A549 (cell line): ENCODE measurements at regions not wholly inside any gene's neighbourhood (a gene's known extent, or its start where the extent isn't known, plus 50 kb on each side); places are given as distances from the start of the nearest gene placed in this dataset.

Source experiments
- ATAC-seq, 2 experiments: fragments of 200-7000 bp in 1 of 2; fragments of >200 bp in 1 of 2; cut with Nextera tagmentation in 1 of 2; cut with Tn5 transposase in 1 of 2; 3 replicates each; pipeline versions ENCODE4 v1.8.0 to v1.9.1; 2018 to 2020; ENCODE audit warnings: mild to moderate bottlenecking in 1 of 2, moderate library complexity in 1 of 2
- CTCF ChIA-PET: fragments of 300-600 bp; sonication (Branson Sonifier 250); formaldehyde crosslinking; extraction: SDS; loops from one replicate; lab custom pipeline; 2021; ENCODE audit warnings: antibody characterized with exemption, inconsistent platforms; lab: Yijun Ruan, JAX
- POLR2A ChIA-PET: fragments of 350-600 bp; formaldehyde crosslinking; extraction: SDS; loops from one replicate; lab custom pipeline; 2021; ENCODE audit warnings: antibody characterized with exemption, inconsistent platforms; lab: Yijun Ruan, JAX
- DNase-seq, 2 experiments: peaks; one replicate each; pipeline versions ENCODE4 v3.0.0 to v3.0.0-alpha.2; 2011 to 2016; ENCODE audit warnings: low read depth in 1 of 2, low spot score in 1 of 2
- FAIRE-seq: peaks from 2 replicates; lab custom pipeline; 2011; peaks lifted over from hg19 to GRCh38; lab: Jason Lieb, UNC
- H3K27ac ChIP-seq, 2 experiments: fragments of >200 bp; sonication (Bioruptor Twin); formaldehyde crosslinking; 3 replicates each; pipeline ENCODE4 v1.5.1; 2016 to 2017
- H3K4me1 ChIP-seq: fragments of >200 bp; sonication (Bioruptor Twin); formaldehyde crosslinking; 3 replicates; pipeline ENCODE4 v1.6.1; 2016
- H3K4me2 ChIP-seq: fragments of >200 bp; sonication (Bioruptor Twin); formaldehyde crosslinking; 3 replicates; pipeline ENCODE4 v1.6.1; 2016
- H3K4me3 ChIP-seq: fragments of >200 bp; sonication (Bioruptor Twin); formaldehyde crosslinking; 3 replicates; pipeline ENCODE4 v1.5.1; 2016
- H3K9me3 ChIP-seq: fragments of >200 bp; sonication (Bioruptor Twin); formaldehyde crosslinking; 3 replicates; pipeline ENCODE4 v1.6.1; 2016
- ATOH8 ChIP-seq: fragments of 250-450 bp; sonication (Bioruptor Pico); IDR thresholded peaks from 2 replicates; pipeline ENCODE4 v1.5.0; 2020; ENCODE audit warnings: low read depth, mild to moderate bottlenecking, moderate library complexity
- CEBPB ChIP-seq, 2 experiments: fragments of >200 bp in 1 of 2; sonication (Bioruptor Twin) in 1 of 2; formaldehyde crosslinking in 1 of 2; IDR thresholded peaks; 2 replicates each; pipeline ENCODE4 v1.6.1; 2012 to 2016
- CHD2 ChIP-seq: fragments of 150-350 bp; IDR thresholded peaks from 2 replicates; pipeline ENCODE4 v1.6.1; 2014; ENCODE audit warnings: low read length; ENCODE audit not compliant: partially characterized antibody
- CHD4 ChIP-seq: fragments of 200-600 bp; sonication (generic); IDR thresholded peaks from 2 replicates; pipeline ENCODE4 v1.6.1; 2016; ENCODE audit warnings: antibody characterized with exemption, mild to moderate bottlenecking, borderline replicate concordance
- CTCF ChIP-seq: fragments of >200 bp; sonication (Bioruptor Twin); formaldehyde crosslinking; IDR thresholded peaks from 3 replicates; pipeline ENCODE4 v1.5.1; 2016
- E2F6 ChIP-seq: IDR thresholded peaks from 2 replicates; pipeline ENCODE4 v1.6.1; 2012; ENCODE audit warnings: low read depth, borderline replicate concordance
- FOSB ChIP-seq: fragments of 250-450 bp; sonication (Bioruptor Pico); IDR thresholded peaks from 2 replicates; pipeline ENCODE4 v1.5.0; 2020; ENCODE audit warnings: mild to moderate bottlenecking, moderate library complexity
- FOSL2 ChIP-seq, 2 experiments: fragments of 450-650 bp in 1 of 2; fragments of >200 bp in 1 of 2; sonication (Bioruptor Twin) in 1 of 2; formaldehyde crosslinking; IDR thresholded peaks; 2 replicates each; pipeline versions ENCODE4 v1.5.0 to v1.6.1; 2016 to 2020; ENCODE audit warnings: mild to moderate bottlenecking in 1 of 2, moderate library complexity in 1 of 2
- FOXS1 ChIP-seq: fragments of 250-450 bp; sonication (Bioruptor Pico); IDR thresholded peaks from 2 replicates; pipeline ENCODE4 v1.5.0; 2020; ENCODE audit warnings: mild to moderate bottlenecking, moderate library complexity
- HEYL ChIP-seq: fragments of 250-450 bp; sonication (Bioruptor Pico); IDR thresholded peaks from 2 replicates; pipeline ENCODE4 v1.8.0; 2021; ENCODE audit warnings: mild to moderate bottlenecking, moderate library complexity
- HOXA7 ChIP-seq: fragments of 250-450 bp; sonication (Bioruptor Pico); IDR thresholded peaks from 2 replicates; pipeline ENCODE4 v1.5.0; 2020; ENCODE audit warnings: mild to moderate bottlenecking, moderate library complexity
- HOXB13 ChIP-seq: fragments of 250-450 bp; sonication (Bioruptor Pico); IDR thresholded peaks from 2 replicates; pipeline ENCODE4 v1.5.0; 2020; ENCODE audit warnings: low read depth, mild to moderate bottlenecking, moderate library complexity
- JUN ChIP-seq, 2 experiments: fragments of >200 bp; sonication (Bioruptor Twin); formaldehyde crosslinking; IDR thresholded peaks; 2 replicates in 1 of 2; 3 replicates in 1 of 2; pipeline ENCODE4 v1.6.1; 2016 to 2017
- KDM5A ChIP-seq: fragments of 200-600 bp; sonication (generic); IDR thresholded peaks from 2 replicates; pipeline ENCODE4 v1.6.1; 2016; ENCODE audit warnings: antibody characterized with exemption, mild to moderate bottlenecking
- MAFK ChIP-seq: fragments of 450-650 bp; IDR thresholded peaks from 2 replicates; pipeline ENCODE4 v1.6.1; 2014; ENCODE audit not compliant: partially characterized antibody
- RCOR1 ChIP-seq: fragments of 150-350 bp; IDR thresholded peaks from 2 replicates; pipeline ENCODE4 v1.6.1; 2014; ENCODE audit warnings: antibody characterized with exemption, low read length, low read depth
- REST ChIP-seq: fragments of 200-600 bp; sonication (generic); IDR thresholded peaks from 2 replicates; pipeline ENCODE4 v1.6.1; 2016; ENCODE audit warnings: antibody characterized with exemption, mild to moderate bottlenecking, moderate library complexity
- ZC3H11A ChIP-seq: fragments of 450-650 bp; IDR thresholded peaks from 2 replicates; pipeline ENCODE4 v1.6.1; 2014; ENCODE audit warnings: antibody characterized with exemption, mild to moderate bottlenecking
- ZFP36 ChIP-seq: fragments of 450-650 bp; IDR thresholded peaks from 2 replicates; pipeline ENCODE4 v1.6.1; 2014; ENCODE audit warnings: borderline replicate concordance; ENCODE audit not compliant: partially characterized antibody
- ZSCAN20 ChIP-seq: fragments of 250-450 bp; sonication (Bioruptor Pico); IDR thresholded peaks from 2 replicates; pipeline ENCODE4 v1.8.0; 2022; ENCODE audit warnings: mild to moderate bottlenecking, moderate library complexity
- WGBS: methylation state at CpG from one replicate; pipeline ENCODE4 v1.1.6; 2017; ENCODE audit errors: missing lambda C conversion rate; 5-methylcytosine and 5-hydroxymethylcytosine counted together

GRCh38 chr2:77995161-77995560 lies 473.0 kb upstream of the LRRTM4 start:
- POLR2A ChIA-PET, result no interaction called here
- Histone ChIP-seq H3K27ac (no peak overlapping the region), H3K4me3 (no peak overlapping the region), H3K4me1 (no peaks in the 10 kb centered on the region), H3K9me3 (no peaks in the 10 kb centered on the region), H3K4me2 (no peak overlapping the region)
- TF ChIP-seq ATOH8 (CRISPR knock-in tag), result no peak
- no peak for TF ChIP-seq HEYL (CRISPR knock-in tag)
- no peak for TF ChIP-seq E2F6
- no peak for DNase-seq
- FAIRE-seq, result no peak
- ATAC-seq, result no peak
- CTCF ChIA-PET, result no interaction called here

GRCh38 chr2:77999376-77999775 lies 477.2 kb upstream of the LRRTM4 start:
- TF ChIP-seq MAFK (peak; percentile 37), REST (no peak)
- no peak overlapping the region for H3K4me2 ChIP-seq
- 0% methylated on average over 1 of the region's 1 CpG for WGBS
- H3K4me1 ChIP-seq, result no peaks in the 10 kb centered on the region
- FAIRE-seq (no peak), DNase-seq (no peak), ATAC-seq (no peak)
- ChIA-PET CTCF (no interaction called here), POLR2A (no interaction called here)
- peaks cover 8% of the 10 kb centered on the region; the same call in 2 of the 3 replicates for H3K9me3 ChIP-seq
- H3K4me3 ChIP-seq, result no peak overlapping the region
- H3K27ac ChIP-seq, result no peak overlapping the region

- FAIRE-seq (no peak), ATAC-seq (no peak), DNase-seq (no peak)
- no peak overlapping the region for H3K27ac ChIP-seq
- ChIA-PET CTCF (no interaction called here), POLR2A (no interaction called here)
- no peaks in the 10 kb centered on the region for H3K4me1 ChIP-seq
- peaks cover 17% of the 10 kb centered on the region for H3K9me3 ChIP-seq
- no peak overlapping the region for H3K4me2 ChIP-seq
- H3K4me3 ChIP-seq, result no peak overlapping the region
- TF ChIP-seq JUN (IDR thresholded peaks at IDR 0.05), result no peak
- TF ChIP-seq, all 56 proteins: peak for 0
Measured at GRCh38 chr2:78009289-78009688, 487.1 kb upstream of the LRRTM4 start.

- no peak for ATAC-seq
- Histone ChIP-seq H3K27ac (no peak overlapping the region), H3K9me3 (peaks cover 16% of the 10 kb centered on the region), H3K4me1 (no peaks in the 10 kb centered on the region), H3K4me2 (no peak overlapping the region), H3K4me3 (no peak overlapping the region)
- 2% methylated on average over 2 of the region's 2 CpGs for WGBS
- no peak for DNase-seq
- FAIRE-seq, result no peak
- CTCF ChIA-PET, result no interaction called here
- TF ChIP-seq HOXA7 (CRISPR knock-in tag), result no peak
- no peak for TF ChIP-seq ZFP36
- no peak for TF ChIP-seq CEBPB (IDR thresholded peaks at IDR 0.05)
- TF ChIP-seq CTCF, result no peak
- no peak for TF ChIP-seq KDM5A
- TF ChIP-seq FOSB (CRISPR knock-in tag), result no peak
- no peak for TF ChIP-seq ZC3H11A
- TF ChIP-seq CHD4, result no peak
- TF ChIP-seq E2F6, result no peak
- TF ChIP-seq CHD2, result no peak
- TF ChIP-seq HOXB13 (CRISPR knock-in tag), result no peak
- no peak for TF ChIP-seq RCOR1
- TF ChIP-seq FOXS1 (CRISPR knock-in tag), result no peak
- TF ChIP-seq ZSCAN20 (CRISPR knock-in tag), result no peak
- TF ChIP-seq FOSL2 (IDR thresholded peaks at IDR 0.05), result no peak
- TF ChIP-seq FOSL2 (CRISPR knock-in tag; IDR thresholded peaks at IDR 0.05), result no peak
- POLR2A ChIA-PET, result no interaction called here
Measured at GRCh38 chr2:78011251-78011650, 489.1 kb upstream of the LRRTM4 start.
